ENCODE measurements at regions not wholly inside any gene's neighbourhood (a gene's known extent, or its start where the extent isn't known, plus 50 kb on each side); places are given as distances from the start of the nearest gene placed in this dataset.
A peak's percentile ranks its signal among the peaks of the same experiment; 100 is the strongest.
"Not testable (repeated sequence)": the region's sequence is repeated elsewhere in the genome, so short reads cannot be mapped to it uniquely, and the experiment has no call there.

- H3K9me2 ChIP-seq; H3K9me3 ChIP-seq; H2AFZ ChIP-seq (ENCODE audit: low read depth); H3F3A ChIP-seq (replicated peaks; ENCODE audit: insufficient read depth); H3K36me3 ChIP-seq (replicated peaks in 1 of 2; ENCODE audit: control insufficient read depth in 1 of 2, insufficient read depth in 2 of 2, low read length in 1 of 2); CTCF ChIA-PET; H3K27me3 ChIP-seq (ENCODE audit: insufficient read depth); DNase-seq; POLR2A ChIA-PET; H4K20me1 ChIP-seq (ENCODE audit: insufficient read depth): not testable (repeated sequence)
- TF ChIP-seq FOSL2 (IDR thresholded peaks at IDR 0.05; ENCODE audit: borderline replicate concordance, low read depth) (peak; percentile 29; the same call in 1 of the 2 replicates), JUND (IDR thresholded peaks at IDR 0.05) (peak; percentile 15; the same call in 1 of the 2 replicates), MAX (IDR thresholded peaks at IDR 0.05; ENCODE audit: low read depth) (0 out of 2 replicates have a peak, but pooled peaks have one; percentile 21)
- peak overlapping the region; percentile 77 for H3K4me2 ChIP-seq
- peaks cover 11% of the 10 kb centered on the region for H3K79me2 ChIP-seq (ENCODE audit: insufficient read depth)
- H3K27ac ChIP-seq (ENCODE audit: low read depth in 2 of 2, low read length in 1 of 2): peak overlapping the region in 1 of 2 experiments; percentile 79; a peak in 2 of 4 replicates
- H3K9ac ChIP-seq: peak overlapping the region; percentile 95; the same call in 1 of the 2 replicates
- H3K4me3 ChIP-seq (ENCODE audit: low read depth in 2 of 2, low read length in 1 of 2): peak overlapping the region in 1 of 2 experiments; percentile 38; a peak in 1 of 4 replicates
- H3K4me1 ChIP-seq (ENCODE audit: control insufficient read depth in 1 of 2, insufficient read depth in 2 of 2, low read depth in 1 of 2, low read length in 1 of 2): peaks cover 0 to 16% of the 10 kb centered on the region in 2 experiments; a peak in 2 of 4 replicates
- WGBS (ENCODE audit: low lambda C conversion rate): 11% methylated on average over 5 of the region's 7 CpGs
Observed at GRCh38 chr2:111494981-111495315, 374.2 kb downstream of the BCL2L11 start.

DNA sequence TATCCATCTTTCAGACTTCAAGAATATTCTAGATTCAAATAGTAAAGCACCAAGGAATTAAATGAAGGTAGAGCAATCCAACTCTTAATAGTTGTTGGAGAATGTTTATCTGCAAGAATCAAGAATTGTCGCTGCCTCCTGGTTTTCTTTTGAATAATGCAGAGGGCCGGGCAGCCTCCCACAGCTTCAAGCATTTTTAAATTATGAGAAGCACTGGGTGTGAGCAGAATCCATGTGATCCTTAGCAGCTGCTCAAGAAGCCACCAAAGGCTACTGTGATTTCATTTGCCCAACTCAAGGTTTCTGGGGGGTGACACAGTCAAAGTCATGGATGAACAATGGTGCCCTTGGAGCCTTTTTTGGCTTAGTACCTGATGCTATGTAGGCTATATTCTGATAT lies 374.9 kb downstream of the BCL2L11 start:
- H3F3A ChIP-seq (replicated peaks; ENCODE audit: insufficient read depth); H3K9me2 ChIP-seq; POLR2A ChIA-PET; H3K27me3 ChIP-seq (ENCODE audit: insufficient read depth); H3K36me3 ChIP-seq (replicated peaks in 1 of 2; ENCODE audit: control insufficient read depth in 1 of 2, insufficient read depth in 2 of 2, low read length in 1 of 2); H3K4me3 ChIP-seq (ENCODE audit: low read depth in 2 of 2, low read length in 1 of 2); H2AFZ ChIP-seq (ENCODE audit: low read depth); DNase-seq; H4K20me1 ChIP-seq (ENCODE audit: insufficient read depth); H3K9me3 ChIP-seq; CTCF ChIA-PET: not testable (repeated sequence)
- 43% methylated on average over 2 of the region's 2 CpGs for WGBS (ENCODE audit: low lambda C conversion rate)
- Histone ChIP-seq H3K79me2 (ENCODE audit: insufficient read depth) (peaks cover 11% of the 10 kb centered on the region), H3K27ac (ENCODE audit: low read depth in 2 of 2, low read length in 1 of 2) (peak overlapping the region; percentile 68 to 83; a peak in 3 of 4 replicates), H3K4me2 (peak overlapping the region; percentile 21), H3K9ac (peak overlapping the region; percentile 38; the same call in 1 of the 2 replicates), H3K4me1 (ENCODE audit: control insufficient read depth in 1 of 2, insufficient read depth in 2 of 2, low read depth in 1 of 2, low read length in 1 of 2) (peaks cover 0 to 16% of the 10 kb centered on the region in 2 experiments; a peak in 2 of 4 replicates)

DNA sequence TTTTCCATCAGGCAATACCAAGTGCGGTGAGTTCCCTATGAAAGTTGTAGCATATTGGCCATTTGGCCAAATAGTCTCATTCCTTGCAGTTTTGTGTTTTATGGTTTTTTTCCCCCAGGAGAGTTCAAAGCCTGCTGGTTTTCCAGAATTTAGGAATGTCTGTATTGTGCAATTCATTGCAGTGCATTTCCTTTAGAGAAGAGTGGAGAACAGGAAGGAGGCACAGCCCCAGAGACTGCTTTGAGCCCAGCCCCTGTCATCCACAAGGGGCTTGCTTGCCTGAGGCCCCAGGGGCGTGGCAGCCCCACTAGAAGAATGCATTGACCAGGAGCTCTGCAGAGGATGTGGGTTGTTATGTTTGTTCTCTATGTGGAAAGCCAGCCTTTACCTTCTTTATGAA lies 375.5 kb downstream of the BCL2L11 start:
- H3F3A ChIP-seq (replicated peaks; ENCODE audit: insufficient read depth); DNase-seq; H3K36me3 ChIP-seq (replicated peaks in 1 of 2; ENCODE audit: control insufficient read depth in 1 of 2, insufficient read depth in 2 of 2, low read length in 1 of 2); POLR2A ChIA-PET; H3K9me3 ChIP-seq; H2AFZ ChIP-seq (ENCODE audit: low read depth); H3K4me3 ChIP-seq (ENCODE audit: low read depth in 2 of 2, low read length in 1 of 2); CTCF ChIA-PET; H3K9me2 ChIP-seq; H3K27me3 ChIP-seq (ENCODE audit: insufficient read depth); H4K20me1 ChIP-seq (ENCODE audit: insufficient read depth): not testable (repeated sequence)
- Histone ChIP-seq H3K79me2 (ENCODE audit: insufficient read depth) (peaks cover 11% of the 10 kb centered on the region), H3K27ac (ENCODE audit: low read depth in 2 of 2, low read length in 1 of 2) (peak overlapping the region; percentile 68 to 83; a peak in 3 of 4 replicates), H3K4me2 (peak overlapping the region; percentile 21), H3K9ac (peak overlapping the region; percentile 38; the same call in 1 of the 2 replicates), H3K4me1 (ENCODE audit: control insufficient read depth in 1 of 2, insufficient read depth in 2 of 2, low read depth in 1 of 2, low read length in 1 of 2) (peaks cover 0 to 16% of the 10 kb centered on the region in 2 experiments; a peak in 2 of 4 replicates)
- 88% methylated on average over 1 of the region's 2 CpGs for WGBS (ENCODE audit: low lambda C conversion rate)

GRCh38 chr2:111496860-111497259 lies 376.1 kb downstream of the BCL2L11 start:
- H3K79me2 ChIP-seq (ENCODE audit: insufficient read depth); H3F3A ChIP-seq (replicated peaks; ENCODE audit: insufficient read depth); H3K9me3 ChIP-seq; POLR2A ChIA-PET; DNase-seq; H4K20me1 ChIP-seq (ENCODE audit: insufficient read depth); H3K36me3 ChIP-seq (replicated peaks in 1 of 2; ENCODE audit: control insufficient read depth in 1 of 2, insufficient read depth in 2 of 2, low read length in 1 of 2); H2AFZ ChIP-seq (ENCODE audit: low read depth); CTCF ChIA-PET; H3K9ac ChIP-seq; H3K4me2 ChIP-seq; H3K9me2 ChIP-seq; H3K27me3 ChIP-seq (ENCODE audit: insufficient read depth); H3K4me3 ChIP-seq (ENCODE audit: low read depth in 2 of 2, low read length in 1 of 2): not testable (repeated sequence)
- Histone ChIP-seq H3K4me1 (ENCODE audit: control insufficient read depth in 1 of 2, insufficient read depth in 2 of 2, low read depth in 1 of 2, low read length in 1 of 2) (peaks cover 0 to 16% of the 10 kb centered on the region in 2 experiments; a peak in 2 of 4 replicates), H3K27ac (ENCODE audit: low read depth in 2 of 2, low read length in 1 of 2) (peak overlapping the region in 1 of 2 experiments; percentile 83; a peak in 1 of 4 replicates)
- WGBS (ENCODE audit: low lambda C conversion rate): 83% methylated on average over 3 of the region's 5 CpGs

GRCh38 chr2:111497270-111497669 lies 376.6 kb downstream of the BCL2L11 start:
- DNase-seq; H3F3A ChIP-seq (replicated peaks; ENCODE audit: insufficient read depth); H3K27me3 ChIP-seq (ENCODE audit: insufficient read depth); H3K36me3 ChIP-seq (replicated peaks in 1 of 2; ENCODE audit: control insufficient read depth in 1 of 2, insufficient read depth in 2 of 2, low read length in 1 of 2); H3K79me2 ChIP-seq (ENCODE audit: insufficient read depth); H3K4me2 ChIP-seq; H3K9me3 ChIP-seq; H3K9ac ChIP-seq; H3K9me2 ChIP-seq; H2AFZ ChIP-seq (ENCODE audit: low read depth); POLR2A ChIA-PET; CTCF ChIA-PET; H3K4me3 ChIP-seq (ENCODE audit: low read depth in 2 of 2, low read length in 1 of 2); H4K20me1 ChIP-seq (ENCODE audit: insufficient read depth): not testable (repeated sequence)
- 47% methylated on average over 2 of the region's 2 CpGs for WGBS (ENCODE audit: low lambda C conversion rate)
- peaks cover 0 to 16% of the 10 kb centered on the region in 2 experiments; a peak in 2 of 4 replicates for H3K4me1 ChIP-seq (ENCODE audit: control insufficient read depth in 1 of 2, insufficient read depth in 2 of 2, low read depth in 1 of 2, low read length in 1 of 2)
- H3K27ac ChIP-seq (ENCODE audit: low read depth in 2 of 2, low read length in 1 of 2): peak overlapping the region in 1 of 2 experiments; percentile 83; a peak in 2 of 4 replicates

GRCh38 chr2:111500536-111501062 lies 379.9 kb downstream of the BCL2L11 start:
- H3K9me2 ChIP-seq: not testable (repeated sequence)
- WGBS (ENCODE audit: low lambda C conversion rate): 14% methylated on average over 2 of the region's 3 CpGs
- peak overlapping the region in 1 of 2 experiments; percentile 47; a peak in 1 of 4 replicates for H3K27ac ChIP-seq (ENCODE audit: low read depth in 2 of 2, low read length in 1 of 2)

More at GRCh38 chr2:111500536-111501062, 379.9 kb downstream of the BCL2L11 start:
- H3K79me2 ChIP-seq (ENCODE audit: insufficient read depth); POLR2A ChIA-PET; H3K4me2 ChIP-seq; H3K27me3 ChIP-seq (ENCODE audit: insufficient read depth); H4K20me1 ChIP-seq (ENCODE audit: insufficient read depth); H2AFZ ChIP-seq (ENCODE audit: low read depth); H3F3A ChIP-seq (replicated peaks; ENCODE audit: insufficient read depth); H3K4me3 ChIP-seq (ENCODE audit: low read depth in 2 of 2, low read length in 1 of 2); H3K36me3 ChIP-seq (replicated peaks in 1 of 2; ENCODE audit: control insufficient read depth in 1 of 2, insufficient read depth in 2 of 2, low read length in 1 of 2); CTCF ChIA-PET; H3K9me3 ChIP-seq; H3K9ac ChIP-seq; DNase-seq: not testable (repeated sequence)
- peaks cover 0 to 14% of the 10 kb centered on the region in 2 experiments; a peak in 2 of 4 replicates for H3K4me1 ChIP-seq (ENCODE audit: control insufficient read depth in 1 of 2, insufficient read depth in 2 of 2, low read depth in 1 of 2, low read length in 1 of 2)
